ENCODE measurements at regions not wholly inside any gene's neighbourhood (a gene's known extent, or its start where the extent isn't known, plus 50 kb on each side); places are given as distances from the start of the nearest gene placed in this dataset.
"Not testable (repeated sequence)": the region's sequence is repeated elsewhere in the genome, so short reads cannot be mapped to it uniquely, and the experiment has no call there.

- Histone ChIP-seq H3K36me3 (no peaks in the 10 kb centered on the region), H3K27me3 (no peaks in the 10 kb centered on the region), H3K4me1 (no peaks in the 10 kb centered on the region), H3K27ac (no peak overlapping the region), H3K9me3 (no peaks in the 10 kb centered on the region), H3K4me3 (no peak overlapping the region)
- DNase-seq: no peak
- intact Hi-C loops (cut with DNase I; ENCODE audit: low total_unique reads): no loop called here
- TF ChIP-seq CTCF (IDR thresholded peaks at IDR 0.05): no peak
Measured at GRCh38 chr5:163953901-163954300, 448.5 kb downstream of the MAT2B start.

GRCh38 chr5:163961230-163961629, 455.8 kb downstream of the MAT2B start:
- intact Hi-C loops (cut with DNase I; ENCODE audit: low total_unique reads); H3K36me3 ChIP-seq; H3K4me3 ChIP-seq; DNase-seq; H3K4me1 ChIP-seq; H3K27me3 ChIP-seq; H3K9me3 ChIP-seq; H3K27ac ChIP-seq: not testable (repeated sequence)

- H3K27me3 ChIP-seq: no peaks in the 10 kb centered on the region
- no peak for TF ChIP-seq CTCF (IDR thresholded peaks at IDR 0.05)
- no peaks in the 10 kb centered on the region for H3K9me3 ChIP-seq
- no peak for DNase-seq
- H3K36me3 ChIP-seq: no peaks in the 10 kb centered on the region
- no peak overlapping the region for H3K27ac ChIP-seq
- intact Hi-C loops (cut with DNase I; ENCODE audit: low total_unique reads): no loop called here
- H3K4me3 ChIP-seq: no peak overlapping the region
- no peaks in the 10 kb centered on the region for H3K4me1 ChIP-seq
Measured at GRCh38 chr5:163963881-163964280, 458.5 kb downstream of the MAT2B start.

- intact Hi-C loops (cut with DNase I; ENCODE audit: low total_unique reads): no loop called here
- no peaks in the 10 kb centered on the region for H3K27me3 ChIP-seq
- H3K36me3 ChIP-seq: no peaks in the 10 kb centered on the region
- H3K4me3 ChIP-seq: no peak overlapping the region
- DNase-seq: no peak
- no peak for TF ChIP-seq CTCF (IDR thresholded peaks at IDR 0.05)
- H3K27ac ChIP-seq: no peak overlapping the region
- H3K4me1 ChIP-seq: no peaks in the 10 kb centered on the region
- no peaks in the 10 kb centered on the region for H3K9me3 ChIP-seq
Measured at GRCh38 chr5:163964671-163965070, 459.3 kb downstream of the MAT2B start.

GRCh38 chr5:163967268-163967667, 461.8 kb downstream of the MAT2B start:
- H3K36me3 ChIP-seq: no peaks in the 10 kb centered on the region
- no peaks in the 10 kb centered on the region for H3K27me3 ChIP-seq
- intact Hi-C loops (cut with DNase I; ENCODE audit: low total_unique reads): no loop called here
- no peak overlapping the region for H3K4me3 ChIP-seq
- DNase-seq: no peak
- no peaks in the 10 kb centered on the region for H3K4me1 ChIP-seq
- no peak for TF ChIP-seq CTCF (IDR thresholded peaks at IDR 0.05)
- H3K27ac ChIP-seq: no peak overlapping the region
- no peaks in the 10 kb centered on the region for H3K9me3 ChIP-seq

- intact Hi-C loops (cut with DNase I; ENCODE audit: low total_unique reads): no loop called here
- no peak for TF ChIP-seq CTCF (IDR thresholded peaks at IDR 0.05)
- Histone ChIP-seq H3K27ac (no peak overlapping the region), H3K27me3 (no peaks in the 10 kb centered on the region), H3K4me3 (no peak overlapping the region), H3K4me1 (no peaks in the 10 kb centered on the region), H3K36me3 (no peaks in the 10 kb centered on the region), H3K9me3 (no peaks in the 10 kb centered on the region)
- no peak for DNase-seq
Measured at GRCh38 chr5:163968651-163969050, 463.2 kb downstream of the MAT2B start.

Measured in tibial artery (tissue), 4 donors.